ENCODE measurements at regions not wholly inside any gene's neighbourhood (a gene's known extent, or its start where the extent isn't known, plus 50 kb on each side); places are given as distances from the start of the nearest gene placed in this dataset.

DNA sequence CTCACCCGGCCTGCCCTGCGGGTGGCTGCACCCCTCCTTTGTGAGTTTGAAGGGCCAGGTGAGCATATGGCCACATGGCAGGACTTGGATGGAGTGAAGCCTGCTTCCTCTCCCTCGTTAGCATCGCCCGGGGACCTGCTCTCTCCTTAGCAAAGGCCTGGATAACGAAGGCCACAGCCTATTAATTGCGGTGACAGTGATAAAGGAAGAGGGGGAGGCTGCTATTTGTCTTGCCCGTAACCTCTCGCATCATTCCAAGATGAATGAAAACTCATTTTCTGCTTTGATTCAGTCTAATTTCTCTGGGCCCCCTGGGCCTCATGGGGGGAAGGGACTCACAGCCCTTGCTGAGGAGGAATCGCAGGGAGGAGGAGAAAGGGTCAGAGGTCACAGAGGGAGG is 68.5 kb upstream of the LHX1 start:
- H4K20me1 ChIP-seq (ENCODE audit: insufficient read depth) = no peaks in the 10 kb centered on the region
- no peak overlapping the region for H3K4me2 ChIP-seq (ENCODE audit: low read length)
- H2AFZ ChIP-seq (ENCODE audit: low read depth, low read length, poor library complexity, severe bottlenecking) = no peak overlapping the region
- DNase-seq (ENCODE audit: low read depth, low spot score) (no peak), ATAC-seq (no peak)
- TF ChIP-seq EZH2 (IDR thresholded peaks at IDR 0.05) = no peak
- no peak for TF ChIP-seq SP1 (IDR thresholded peaks at IDR 0.05; ENCODE audit: low read depth)
- TF ChIP-seq ZFX (IDR thresholded peaks at IDR 0.05) = no peak
- TF ChIP-seq EZH2phosphoT487 (IDR thresholded peaks at IDR 0.05; ENCODE audit: borderline replicate concordance) = no peak
- TF ChIP-seq, protein P1, sequence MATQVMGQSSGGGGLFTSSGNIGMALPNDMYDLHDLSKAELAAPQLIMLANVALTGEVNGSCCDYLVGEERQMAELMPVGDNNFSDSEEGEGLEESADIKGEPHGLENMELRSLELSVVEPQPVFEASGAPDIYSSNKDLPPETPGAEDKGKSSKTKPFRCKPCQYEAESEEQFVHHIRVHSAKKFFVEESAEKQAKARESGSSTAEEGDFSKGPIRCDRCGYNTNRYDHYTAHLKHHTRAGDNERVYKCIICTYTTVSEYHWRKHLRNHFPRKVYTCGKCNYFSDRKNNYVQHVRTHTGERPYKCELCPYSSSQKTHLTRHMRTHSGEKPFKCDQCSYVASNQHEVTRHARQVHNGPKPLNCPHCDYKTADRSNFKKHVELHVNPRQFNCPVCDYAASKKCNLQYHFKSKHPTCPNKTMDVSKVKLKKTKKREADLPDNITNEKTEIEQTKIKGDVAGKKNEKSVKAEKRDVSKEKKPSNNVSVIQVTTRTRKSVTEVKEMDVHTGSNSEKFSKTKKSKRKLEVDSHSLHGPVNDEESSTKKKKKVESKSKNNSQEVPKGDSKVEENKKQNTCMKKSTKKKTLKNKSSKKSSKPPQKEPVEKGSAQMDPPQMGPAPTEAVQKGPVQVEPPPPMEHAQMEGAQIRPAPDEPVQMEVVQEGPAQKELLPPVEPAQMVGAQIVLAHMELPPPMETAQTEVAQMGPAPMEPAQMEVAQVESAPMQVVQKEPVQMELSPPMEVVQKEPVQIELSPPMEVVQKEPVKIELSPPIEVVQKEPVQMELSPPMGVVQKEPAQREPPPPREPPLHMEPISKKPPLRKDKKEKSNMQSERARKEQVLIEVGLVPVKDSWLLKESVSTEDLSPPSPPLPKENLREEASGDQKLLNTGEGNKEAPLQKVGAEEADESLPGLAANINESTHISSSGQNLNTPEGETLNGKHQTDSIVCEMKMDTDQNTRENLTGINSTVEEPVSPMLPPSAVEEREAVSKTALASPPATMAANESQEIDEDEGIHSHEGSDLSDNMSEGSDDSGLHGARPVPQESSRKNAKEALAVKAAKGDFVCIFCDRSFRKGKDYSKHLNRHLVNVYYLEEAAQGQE (IDR thresholded peaks at IDR 0.05; ENCODE audit: low read depth) = no peak
- TF ChIP-seq, protein P2, sequence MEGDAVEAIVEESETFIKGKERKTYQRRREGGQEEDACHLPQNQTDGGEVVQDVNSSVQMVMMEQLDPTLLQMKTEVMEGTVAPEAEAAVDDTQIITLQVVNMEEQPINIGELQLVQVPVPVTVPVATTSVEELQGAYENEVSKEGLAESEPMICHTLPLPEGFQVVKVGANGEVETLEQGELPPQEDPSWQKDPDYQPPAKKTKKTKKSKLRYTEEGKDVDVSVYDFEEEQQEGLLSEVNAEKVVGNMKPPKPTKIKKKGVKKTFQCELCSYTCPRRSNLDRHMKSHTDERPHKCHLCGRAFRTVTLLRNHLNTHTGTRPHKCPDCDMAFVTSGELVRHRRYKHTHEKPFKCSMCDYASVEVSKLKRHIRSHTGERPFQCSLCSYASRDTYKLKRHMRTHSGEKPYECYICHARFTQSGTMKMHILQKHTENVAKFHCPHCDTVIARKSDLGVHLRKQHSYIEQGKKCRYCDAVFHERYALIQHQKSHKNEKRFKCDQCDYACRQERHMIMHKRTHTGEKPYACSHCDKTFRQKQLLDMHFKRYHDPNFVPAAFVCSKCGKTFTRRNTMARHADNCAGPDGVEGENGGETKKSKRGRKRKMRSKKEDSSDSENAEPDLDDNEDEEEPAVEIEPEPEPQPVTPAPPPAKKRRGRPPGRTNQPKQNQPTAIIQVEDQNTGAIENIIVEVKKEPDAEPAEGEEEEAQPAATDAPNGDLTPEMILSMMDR (IDR thresholded peaks at IDR 0.05 in 2 of 3, conservative IDR thresholded peaks at IDR 0.05 in 1 of 3; ENCODE audit: borderline replicate concordance in 1 of 3, insufficient read depth in 1 of 3, low read depth in 2 of 3, low read length in 2 of 3) = no peak
- H3K27me3 ChIP-seq (ENCODE audit: insufficient read depth, low read length) = no peaks in the 10 kb centered on the region
- no peaks in the 10 kb centered on the region for H3K79me2 ChIP-seq (ENCODE audit: insufficient read depth, low read length)
- RAD21 ChIA-PET (ENCODE audit: low non-redundant PET in 1 of 2, low total read pairs in 2 of 2, uncharacterized antibody in 2 of 2, unreplicated experiment in 2 of 2) = no interaction called here
- intact Hi-C loops (cut with micrococcal nuclease) = no loop called here
- no TSS peak for BruUV-seq (replicated peaks)
- CTCF ChIA-PET = no interaction called here
- H3K9me3 ChIP-seq (ENCODE audit: control insufficient read depth in 1 of 2, insufficient read depth in 1 of 2, low read depth in 1 of 2, low read length in 2 of 2) = no peaks in the 10 kb centered on the region
- POLR2A ChIA-PET = no interaction called here
- no peaks in the 10 kb centered on the region for H3K36me3 ChIP-seq (ENCODE audit: control insufficient read depth in 1 of 2, insufficient read depth in 2 of 2, low read length in 2 of 2)
- no peak overlapping the region for H3K4me3 ChIP-seq (replicated peaks in 1 of 2; ENCODE audit: low read depth in 1 of 2, low read length in 2 of 2)
- H3K27ac ChIP-seq (ENCODE audit: low read depth, low read length) = no peak overlapping the region
- H3K9me2 ChIP-seq (ENCODE audit: insufficient read depth) = no peaks in the 10 kb centered on the region
- peaks cover 0 to 7% of the 10 kb centered on the region in 2 experiments; a peak in 1 of 4 replicates for H3K4me1 ChIP-seq (ENCODE audit: control insufficient read depth in 1 of 2, insufficient read depth in 2 of 2, low read length in 2 of 2)
- H3K9ac ChIP-seq (ENCODE audit: low read length) = no peak overlapping the region
